HCT116 (cell line): ENCODE measurements at regions not wholly inside any gene's neighbourhood (a gene's known extent, or its start where the extent isn't known, plus 50 kb on each side); places are given as distances from the start of the nearest gene placed in this dataset.

Experiments used
- ATAC-seq: fragments of 200-7000 bp; cut with Tn5 transposase; 2 replicates; pipeline ENCODE4 v1.9.1; 2020; ENCODE audit warnings: mild to moderate bottlenecking, moderate library complexity
- BruUV-seq: library from RNA; stranded (reverse); fragments of 400-500 nt; replicated peaks from 2 replicates; lab custom pipeline; 2021; lab: Mats Ljungman, UMichigan
- CTCF ChIA-PET: fragments of 300-600 bp; sonication (Branson Sonifier 250); formaldehyde crosslinking; loops from one replicate; lab custom pipeline; 2021; ENCODE audit warnings: antibody characterized with exemption; lab: Charles Lee
- POLR2A ChIA-PET: fragments of 300-600, 350-600 bp; sonication (Branson Sonifier 250); formaldehyde crosslinking; loops from one replicate; lab custom pipeline; 2021; ENCODE audit warnings: antibody characterized with exemption; lab: Charles Lee
- RAD21 ChIA-PET, 2 experiments: fragments of 300-600 bp; sonication (Branson Sonifier 250); formaldehyde crosslinking; loops; one replicate each; lab custom pipeline; 2023; ENCODE audit warnings: low total read pairs in 2 of 2; ENCODE audit not compliant: uncharacterized antibody in 2 of 2, unreplicated experiment in 2 of 2, low non-redundant PET in 1 of 2; lab: Charles Lee
- DNase-seq: peaks from one replicate; pipeline ENCODE4 v3.0.0-alpha.2; 2010; ENCODE audit warnings: low read depth, low spot score
- H2AFZ ChIP-seq: fragments of 200-600 bp; shearing (Covaris generic), sonication (generic); 2 replicates; pipeline ENCODE4 v1.6.1; 2017; ENCODE audit warnings: low read depth, mixed run types, mixed read lengths, antibody characterized with exemption, low read length; ENCODE audit not compliant: poor library complexity, severe bottlenecking
- H3K27ac ChIP-seq: 2 replicates; pipeline ENCODE4 v1.5.1; 2012; ENCODE audit warnings: low read depth, low read length
- H3K27me3 ChIP-seq: fragments of 200-600 bp; sonication (generic); 2 replicates; pipeline ENCODE4 v1.6.1; 2016; ENCODE audit warnings: mixed run types, low read length, mixed read lengths; ENCODE audit not compliant: insufficient read depth
- H3K36me3 ChIP-seq, 2 experiments: fragments of 200-500 bp in 1 of 2; fragments of 200-600 bp in 1 of 2; sonication (Bioruptor generic) in 1 of 2; sonication (generic) in 1 of 2; 2 replicates each; pipeline versions ENCODE4 v1.5.1 to v1.6.1; 2014 to 2016; ENCODE audit warnings: low read length in 2 of 2, inconsistent platforms in 1 of 2, mixed read lengths in 1 of 2, mixed run types in 1 of 2; ENCODE audit not compliant: insufficient read depth in 2 of 2, control insufficient read depth in 1 of 2
- H3K4me1 ChIP-seq, 2 experiments: fragments of 200-600 bp in 1 of 2; sonication (generic) in 1 of 2; 2 replicates each; pipeline versions ENCODE4 v1.5.1 to v1.6.1; 2012 to 2017; ENCODE audit warnings: low read length in 2 of 2, inconsistent platforms in 1 of 2, mild to moderate bottlenecking in 1 of 2, mixed read lengths in 1 of 2, mixed run types in 1 of 2, moderate library complexity in 1 of 2; ENCODE audit not compliant: insufficient read depth in 2 of 2, control insufficient read depth in 1 of 2
- H3K4me2 ChIP-seq: fragments of 200-600 bp; sonication (generic); 2 replicates; pipeline ENCODE4 v1.6.1; 2017; ENCODE audit warnings: mixed run types, low read length, mixed read lengths
- H3K4me3 ChIP-seq, 2 experiments: fragments of 200-600 bp in 1 of 2; sonication (generic) in 1 of 2; replicated peaks in 1 of 2; 2 replicates each; pipeline ENCODE4 v1.5.1; 2011 to 2016; ENCODE audit warnings: low read length in 2 of 2, control low read depth in 1 of 2, low read depth in 1 of 2, mild to moderate bottlenecking in 1 of 2, mixed read lengths in 1 of 2, mixed run types in 1 of 2
- H3K79me2 ChIP-seq: fragments of 200-600 bp; sonication (generic); 2 replicates; pipeline ENCODE4 v1.6.1; 2017; ENCODE audit warnings: mild to moderate bottlenecking, mixed run types, low read length, moderate library complexity, mixed read lengths; ENCODE audit not compliant: insufficient read depth
- H3K9ac ChIP-seq: fragments of 200-600 bp; sonication (generic); 2 replicates; pipeline ENCODE4 v1.6.1; 2016; ENCODE audit warnings: low read length, mixed read lengths
- H3K9me2 ChIP-seq: fragments of 200-600 bp; sonication (generic), shearing (Covaris generic); 2 replicates; pipeline ENCODE4 v1.6.1; 2017; ENCODE audit warnings: mixed run types, mild to moderate bottlenecking, moderate library complexity; ENCODE audit not compliant: insufficient read depth
- H3K9me3 ChIP-seq, 2 experiments: fragments of 200-500 bp in 1 of 2; fragments of 200-600 bp in 1 of 2; sonication (Bioruptor generic) in 1 of 2; sonication (generic) in 1 of 2; 2 replicates each; pipeline ENCODE4 v1.6.1; 2014 to 2017; ENCODE audit warnings: low read length in 2 of 2, mixed read lengths in 2 of 2, inconsistent platforms in 1 of 2, low read depth in 1 of 2, mild to moderate bottlenecking in 1 of 2, mixed run types in 1 of 2, moderate library complexity in 1 of 2; ENCODE audit not compliant: control insufficient read depth in 1 of 2, insufficient read depth in 1 of 2
- H4K20me1 ChIP-seq: fragments of 200-600 bp; sonication (generic), shearing (Covaris generic); 2 replicates; pipeline ENCODE4 v1.6.1; 2017; ENCODE audit warnings: mixed run types, mild to moderate bottlenecking, moderate library complexity; ENCODE audit not compliant: insufficient read depth
- CBX3 ChIP-seq: IDR thresholded peaks from 2 replicates; pipeline ENCODE4 v1.6.1; 2012; ENCODE audit warnings: low read depth
- EGR1 ChIP-seq: IDR thresholded peaks from 2 replicates; pipeline ENCODE4 v1.6.1; 2012; ENCODE audit warnings: low read depth
- ELF1 ChIP-seq: IDR thresholded peaks from 2 replicates; pipeline ENCODE4 v1.6.1; 2012; ENCODE audit warnings: low read depth, borderline replicate concordance
- EZH2 ChIP-seq: fragments of 200-600 bp; sonication (generic); IDR thresholded peaks from 2 replicates; pipeline ENCODE4 v1.6.1; 2017; ENCODE audit warnings: antibody characterized with exemption, mixed run types
- FOSL1 ChIP-seq: IDR thresholded peaks from 2 replicates; pipeline ENCODE4 v1.6.1; 2012; ENCODE audit warnings: low read depth
- JUND ChIP-seq: IDR thresholded peaks from 2 replicates; pipeline ENCODE4 v1.6.1; 2012
- POLR2A ChIP-seq: IDR thresholded peaks from 2 replicates; pipeline ENCODE4 v1.7.0; 2011; ENCODE audit warnings: borderline replicate concordance; ENCODE audit not compliant: insufficient read depth, insufficient read length; ENCODE audit errors: extremely low read depth
- POLR2AphosphoS5 ChIP-seq: IDR thresholded peaks from 2 replicates; pipeline ENCODE4 v1.6.1; 2011; ENCODE audit warnings: mild to moderate bottlenecking, low read depth, low read length, moderate library complexity
- RAD21 ChIP-seq: IDR thresholded peaks from 2 replicates; pipeline ENCODE4 v1.6.1; 2012; ENCODE audit warnings: low read depth, mild to moderate bottlenecking
- SIN3A ChIP-seq: IDR thresholded peaks from 2 replicates; pipeline ENCODE4 v1.6.1; 2012; ENCODE audit warnings: low read depth
- SP1 ChIP-seq: IDR thresholded peaks from 2 replicates; pipeline ENCODE4 v1.6.1; 2012; ENCODE audit warnings: low read depth
- TCF7L2 ChIP-seq: IDR thresholded peaks from 2 replicates; pipeline ENCODE4 v1.7.0; 2011; ENCODE audit warnings: borderline replicate concordance, inconsistent platforms; ENCODE audit not compliant: insufficient read depth, insufficient read length; ENCODE audit errors: extremely low read depth
- YY1 ChIP-seq: IDR thresholded peaks from 2 replicates; pipeline ENCODE4 v1.6.1; 2011; ENCODE audit warnings: low read length, low read depth, moderate library complexity, mild to moderate bottlenecking; ENCODE audit not compliant: insufficient replicate concordance; ENCODE audit errors: extremely low read depth
- ZNF274 ChIP-seq: fragments of 200-500 bp; sonication (Bioruptor generic); IDR thresholded peaks from 2 replicates; pipeline ENCODE4 v1.6.1; 2014; ENCODE audit warnings: mild to moderate bottlenecking, low read depth, low read length, inconsistent platforms
- intact Hi-C: fragments of 100-400 bp; cut with micrococcal nuclease; formaldehyde crosslinking; loops from 2 replicates; pipeline ENCODE4 v1.10.0; 2022
- TF ChIP-seq, protein P1 (sequence below), 3 experiments: fragments of 200-600 bp in 1 of 3; sonication (generic) in 1 of 3; IDR thresholded peaks in 2 of 3; conservative IDR thresholded peaks in 1 of 3; 2 replicates each; pipeline ENCODE4 v1.5.1; 2012 to 2017; ENCODE audit warnings: low read depth in 2 of 3, low read length in 2 of 3, antibody characterized with exemption in 1 of 3, borderline replicate concordance in 1 of 3, control low read depth in 1 of 3, mild to moderate bottlenecking in 1 of 3, mixed read lengths in 1 of 3, mixed run types in 1 of 3, moderate library complexity in 1 of 3; ENCODE audit not compliant: insufficient read depth in 1 of 3
- TF ChIP-seq, protein P2 (sequence below): IDR thresholded peaks from 2 replicates; pipeline ENCODE4 v1.6.1; 2012
- TF ChIP-seq, protein P3 (sequence below): IDR thresholded peaks from 2 replicates; pipeline ENCODE4 v1.6.1; 2012
- TF ChIP-seq, protein P4 (sequence below): IDR thresholded peaks from 2 replicates; pipeline ENCODE4 v1.6.1; 2011; ENCODE audit warnings: mild to moderate bottlenecking, low read length, moderate library complexity; ENCODE audit not compliant: insufficient replicate concordance; ENCODE audit errors: extremely low read depth

DNA sequence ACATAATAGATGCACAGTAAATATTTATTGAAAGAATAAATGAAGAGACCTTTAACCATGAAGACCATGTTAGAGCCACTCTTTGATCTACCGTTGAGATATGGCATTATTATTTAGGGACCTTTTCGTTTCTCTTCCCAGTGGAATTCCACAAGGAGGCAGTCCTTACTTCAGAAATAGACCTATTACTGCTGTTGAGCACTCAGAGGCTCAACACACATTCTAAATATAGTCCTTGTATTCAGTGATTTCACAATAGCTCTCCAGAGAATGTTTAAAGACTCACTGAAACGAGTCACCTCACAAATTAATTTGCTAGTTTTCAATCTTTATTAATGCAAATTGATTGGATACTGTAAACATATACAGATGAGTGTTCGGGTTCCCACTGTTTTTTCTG lies 603.8 kb downstream of the CDH8 start:
- ChIA-PET RAD21 (no interaction called here), CTCF (no interaction called here), POLR2A (no interaction called here)
- Histone ChIP-seq H3K27ac (no peak overlapping the region), H3K9me2 (no peaks in the 10 kb centered on the region), H4K20me1 (no peaks in the 10 kb centered on the region), H3K9me3 (peaks cover 6 to 14% of the 10 kb centered on the region in 2 experiments; a peak in 3 of 4 replicates), H3K36me3 (no peaks in the 10 kb centered on the region), H3K27me3 (no peaks in the 10 kb centered on the region), H3K79me2 (no peaks in the 10 kb centered on the region), H3K4me3 (no peak overlapping the region), H3K9ac (no peak overlapping the region), H3K4me1 (no peaks in the 10 kb centered on the region), H2AFZ (no peak overlapping the region), H3K4me2 (no peak overlapping the region)
- no peak for ATAC-seq
- intact Hi-C loops, result no loop called here
- TF ChIP-seq EZH2 (no peak), TCF7L2 (no peak), RAD21 (no peak), SP1 (no peak), SIN3A (no peak)
- no TSS peak for BruUV-seq
- DNase-seq, result no peak

DNA sequence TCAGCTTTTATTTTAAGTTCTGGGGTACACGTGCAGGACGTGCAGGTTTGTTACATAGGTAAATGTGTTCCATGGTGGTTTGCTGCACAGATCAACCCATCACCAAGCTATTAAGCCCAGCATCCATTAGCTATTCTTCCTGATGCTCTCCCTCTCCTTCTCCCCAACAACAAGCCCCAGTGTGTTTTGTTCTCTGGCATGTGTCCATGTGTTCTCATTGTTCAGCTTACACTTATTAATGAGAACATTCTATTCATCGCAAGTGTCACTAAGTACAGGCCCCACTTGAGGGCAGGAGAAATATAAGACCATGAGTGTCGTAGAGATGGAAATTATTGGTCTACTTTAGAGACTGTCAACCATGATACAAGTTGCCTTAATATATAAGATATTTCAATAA lies 615.1 kb downstream of the CDH8 start:
- ATAC-seq, result no peak
- Histone ChIP-seq H3K4me1 (no peaks in the 10 kb centered on the region), H2AFZ (no peak overlapping the region), H3K9ac (no peak overlapping the region), H3K4me2 (no peak overlapping the region), H4K20me1 (no peaks in the 10 kb centered on the region), H3K27me3 (no peaks in the 10 kb centered on the region), H3K4me3 (no peak overlapping the region), H3K36me3 (no peaks in the 10 kb centered on the region), H3K9me2 (no peaks in the 10 kb centered on the region), H3K79me2 (no peaks in the 10 kb centered on the region), H3K27ac (no peak overlapping the region), H3K9me3 (peaks cover 11 to 15% of the 10 kb centered on the region in 2 experiments; a peak in 2 of 4 replicates)
- CTCF ChIA-PET, result no interaction called here
- no TSS peak for BruUV-seq
- intact Hi-C loops, result no loop called here
- RAD21 ChIA-PET, result no interaction called here
- DNase-seq, result no peak
- POLR2A ChIA-PET, result no interaction called here
- TF ChIP-seq POLR2AphosphoS5 (no peak), CBX3 (no peak), EGR1 (no peak), YY1 (no peak), TCF7L2 (no peak), SIN3A (no peak), FOSL1 (no peak), JUND (no peak), ZNF274 (no peak), EZH2 (no peak), POLR2A (no peak), ELF1 (no peak)
- TF ChIP-seq, protein P1, sequence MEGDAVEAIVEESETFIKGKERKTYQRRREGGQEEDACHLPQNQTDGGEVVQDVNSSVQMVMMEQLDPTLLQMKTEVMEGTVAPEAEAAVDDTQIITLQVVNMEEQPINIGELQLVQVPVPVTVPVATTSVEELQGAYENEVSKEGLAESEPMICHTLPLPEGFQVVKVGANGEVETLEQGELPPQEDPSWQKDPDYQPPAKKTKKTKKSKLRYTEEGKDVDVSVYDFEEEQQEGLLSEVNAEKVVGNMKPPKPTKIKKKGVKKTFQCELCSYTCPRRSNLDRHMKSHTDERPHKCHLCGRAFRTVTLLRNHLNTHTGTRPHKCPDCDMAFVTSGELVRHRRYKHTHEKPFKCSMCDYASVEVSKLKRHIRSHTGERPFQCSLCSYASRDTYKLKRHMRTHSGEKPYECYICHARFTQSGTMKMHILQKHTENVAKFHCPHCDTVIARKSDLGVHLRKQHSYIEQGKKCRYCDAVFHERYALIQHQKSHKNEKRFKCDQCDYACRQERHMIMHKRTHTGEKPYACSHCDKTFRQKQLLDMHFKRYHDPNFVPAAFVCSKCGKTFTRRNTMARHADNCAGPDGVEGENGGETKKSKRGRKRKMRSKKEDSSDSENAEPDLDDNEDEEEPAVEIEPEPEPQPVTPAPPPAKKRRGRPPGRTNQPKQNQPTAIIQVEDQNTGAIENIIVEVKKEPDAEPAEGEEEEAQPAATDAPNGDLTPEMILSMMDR (IDR thresholded peaks at IDR 0.05 in 2 of 3, conservative IDR thresholded peaks at IDR 0.05 in 1 of 3; ENCODE audit: borderline replicate concordance in 1 of 3, insufficient read depth in 1 of 3, low read depth in 2 of 3, low read length in 2 of 3), result no peak
- TF ChIP-seq, protein P2, sequence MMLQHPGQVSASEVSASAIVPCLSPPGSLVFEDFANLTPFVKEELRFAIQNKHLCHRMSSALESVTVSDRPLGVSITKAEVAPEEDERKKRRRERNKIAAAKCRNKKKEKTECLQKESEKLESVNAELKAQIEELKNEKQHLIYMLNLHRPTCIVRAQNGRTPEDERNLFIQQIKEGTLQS, result no peak
- TF ChIP-seq, protein P3, sequence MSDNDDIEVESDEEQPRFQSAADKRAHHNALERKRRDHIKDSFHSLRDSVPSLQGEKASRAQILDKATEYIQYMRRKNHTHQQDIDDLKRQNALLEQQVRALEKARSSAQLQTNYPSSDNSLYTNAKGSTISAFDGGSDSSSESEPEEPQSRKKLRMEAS, result no peak
- TF ChIP-seq, protein P4, sequence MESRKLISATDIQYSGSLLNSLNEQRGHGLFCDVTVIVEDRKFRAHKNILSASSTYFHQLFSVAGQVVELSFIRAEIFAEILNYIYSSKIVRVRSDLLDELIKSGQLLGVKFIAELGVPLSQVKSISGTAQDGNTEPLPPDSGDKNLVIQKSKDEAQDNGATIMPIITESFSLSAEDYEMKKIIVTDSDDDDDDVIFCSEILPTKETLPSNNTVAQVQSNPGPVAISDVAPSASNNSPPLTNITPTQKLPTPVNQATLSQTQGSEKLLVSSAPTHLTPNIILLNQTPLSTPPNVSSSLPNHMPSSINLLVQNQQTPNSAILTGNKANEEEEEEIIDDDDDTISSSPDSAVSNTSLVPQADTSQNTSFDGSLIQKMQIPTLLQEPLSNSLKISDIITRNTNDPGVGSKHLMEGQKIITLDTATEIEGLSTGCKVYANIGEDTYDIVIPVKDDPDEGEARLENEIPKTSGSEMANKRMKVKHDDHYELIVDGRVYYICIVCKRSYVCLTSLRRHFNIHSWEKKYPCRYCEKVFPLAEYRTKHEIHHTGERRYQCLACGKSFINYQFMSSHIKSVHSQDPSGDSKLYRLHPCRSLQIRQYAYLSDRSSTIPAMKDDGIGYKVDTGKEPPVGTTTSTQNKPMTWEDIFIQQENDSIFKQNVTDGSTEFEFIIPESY, result no peak
